ENCODE measurements at regions not wholly inside any gene's neighbourhood (a gene's known extent, or its start where the extent isn't known, plus 50 kb on each side); places are given as distances from the start of the nearest gene placed in this dataset.
"Not testable (repeated sequence)": the region's sequence is repeated elsewhere in the genome, so short reads cannot be mapped to it uniquely, and the experiment has no call there.

GRCh38 chr6:30832864-30833263 is 51.5 kb upstream of the DDR1 start:
- DNase-seq (ENCODE audit: low read depth), result no peak

DNA sequence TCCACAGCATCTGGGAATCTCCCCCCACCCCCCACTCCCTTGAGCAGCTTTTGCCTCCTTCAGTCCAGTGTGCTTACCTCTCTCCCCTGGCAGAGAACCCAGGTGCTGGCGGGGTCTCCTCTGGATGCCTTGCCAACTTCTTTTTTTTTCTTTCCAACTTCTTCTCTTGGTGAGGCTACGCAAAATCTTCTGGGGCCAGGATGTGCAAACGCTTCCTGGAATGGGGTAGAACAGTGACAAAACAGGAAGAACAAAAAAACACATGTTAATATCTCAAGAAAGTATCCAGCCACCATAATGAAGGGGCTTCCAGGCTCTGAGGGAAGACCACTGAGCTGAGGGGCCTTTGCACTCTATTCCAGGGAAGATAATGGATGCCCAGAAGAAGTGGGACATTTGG is 53.9 kb upstream of the DDR1 start:
- DNase-seq (ENCODE audit: low read depth), result no peak

DNA sequence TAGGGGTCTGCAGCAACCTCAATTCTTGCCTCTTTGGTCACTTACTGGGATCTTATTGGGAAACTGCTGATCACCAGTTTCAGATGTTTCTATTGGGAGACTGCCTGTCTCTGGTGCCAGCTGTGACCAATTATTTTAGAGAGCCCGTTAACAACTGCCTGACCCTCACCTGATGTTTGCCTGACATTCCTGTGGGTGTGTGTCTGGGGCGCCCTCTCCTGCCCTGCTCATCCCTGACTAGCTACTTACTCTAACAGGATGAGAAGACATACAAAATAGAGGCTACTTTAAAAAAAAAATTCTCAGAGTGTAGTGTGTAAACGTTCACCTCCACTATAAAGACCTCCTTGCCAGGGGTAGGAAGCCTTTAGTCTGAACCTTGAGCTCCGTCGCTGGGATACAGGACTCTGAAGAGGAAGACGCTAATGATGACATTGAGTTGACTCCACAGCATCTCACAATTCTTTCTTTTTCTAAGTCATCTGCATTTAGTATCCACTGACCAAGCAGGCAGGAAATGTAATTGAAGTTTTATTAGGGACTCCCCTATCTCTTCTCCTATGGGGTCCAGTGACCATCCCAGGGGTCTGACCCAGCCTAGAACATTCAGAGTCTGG is 54.6 kb upstream of the DDR1 start:
- DNase-seq (ENCODE audit: low read depth), result no peak

- no peak for DNase-seq (ENCODE audit: low read depth)
Observed at GRCh38 chr6:30829033-30829432, 55.3 kb upstream of the DDR1 start.

GRCh38 chr6:30828027-30828962 is 56.0 kb upstream of the DDR1 start:
- peak; percentile 65 for DNase-seq (ENCODE audit: low read depth)

GRCh38 chr6:30826961-30827342 is 57.4 kb upstream of the DDR1 start:
- DNase-seq (ENCODE audit: low read depth), result no peak

- no peak for DNase-seq (ENCODE audit: low read depth)
Observed at GRCh38 chr6:30824698-30825097, 59.6 kb upstream of the DDR1 start.

DNA sequence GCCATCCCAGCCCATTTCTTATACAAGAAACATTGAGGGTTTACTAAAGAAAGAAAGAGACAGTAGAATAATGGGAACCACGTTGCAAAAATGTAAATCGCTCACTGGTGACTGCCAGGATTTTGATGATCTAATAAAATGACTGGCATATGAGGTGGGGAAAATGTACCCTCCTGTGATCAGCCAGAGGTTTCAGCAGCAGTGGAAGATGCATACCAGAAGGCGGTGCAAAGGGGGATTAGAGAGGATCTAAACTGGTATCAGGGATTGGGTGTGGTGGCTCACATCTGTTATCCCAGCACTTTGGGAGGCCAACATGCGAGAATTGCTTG is 60.8 kb upstream of the DDR1 start:
- no peak for DNase-seq (ENCODE audit: low read depth)

DNA sequence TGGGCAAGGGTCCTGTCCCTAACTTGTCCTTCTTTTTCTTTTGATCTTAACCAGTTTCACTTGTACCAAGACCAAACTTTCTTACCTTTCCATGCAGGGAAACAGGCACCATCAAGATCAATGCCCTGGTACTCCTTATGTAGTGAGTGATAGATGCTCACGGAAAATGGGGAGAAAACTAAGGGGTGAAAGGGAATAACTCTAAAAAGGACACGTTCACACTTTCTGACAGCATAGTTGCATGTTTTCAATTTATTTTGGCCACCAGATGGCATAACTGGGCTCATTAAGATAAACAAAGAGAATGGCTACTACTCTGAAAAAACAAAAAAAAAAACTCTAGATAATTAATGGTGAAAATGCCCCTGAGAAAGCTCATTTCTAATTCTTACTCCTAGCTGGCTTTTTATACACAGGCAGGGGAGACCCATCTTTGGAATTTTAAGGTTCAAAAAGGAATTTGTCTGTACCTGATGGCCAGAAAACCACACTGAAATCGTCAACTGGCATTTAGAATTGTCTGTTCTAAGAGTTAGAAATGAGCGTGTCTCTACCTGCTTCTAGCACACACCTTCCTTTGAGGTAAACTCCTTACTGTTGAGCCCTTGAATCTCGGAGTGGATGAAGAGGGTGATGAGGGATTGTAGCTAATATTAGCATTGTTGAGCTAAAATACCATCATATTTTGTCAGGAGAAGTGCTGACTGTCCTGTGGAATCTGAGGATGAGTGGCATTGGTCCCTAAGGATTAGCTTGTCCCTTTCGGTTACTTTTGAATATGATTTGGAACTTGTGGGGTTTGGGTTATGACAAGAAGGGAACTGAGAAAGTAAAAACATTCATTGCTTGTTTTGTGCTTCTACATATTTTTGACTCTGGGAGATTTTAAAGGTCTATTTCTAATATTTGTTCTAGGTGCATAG is 62.2 kb upstream of the DDR1 start:
- no peak for DNase-seq (ENCODE audit: low read depth)

DNA sequence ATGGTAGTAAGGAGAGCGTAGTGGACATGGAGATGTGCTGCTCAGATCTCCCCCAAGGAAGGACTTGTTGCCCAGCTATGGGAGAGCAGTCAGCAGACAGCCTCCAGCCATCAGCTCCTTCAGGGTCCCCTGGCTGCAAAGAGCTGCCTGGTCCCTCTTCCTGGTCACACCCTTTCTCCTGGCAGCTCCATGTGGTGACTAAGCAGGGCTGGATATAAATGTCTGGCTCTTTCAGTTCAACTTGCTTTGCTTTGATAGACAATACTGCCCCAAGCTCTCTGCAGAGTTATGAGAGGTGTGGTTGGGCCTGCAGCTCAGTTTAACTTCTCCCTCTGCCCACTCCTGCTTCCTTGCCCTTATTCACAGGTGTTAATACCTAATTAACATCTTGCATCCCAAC is 64.1 kb upstream of the DDR1 start:
- DNase-seq (ENCODE audit: low read depth), result no peak

DNA sequence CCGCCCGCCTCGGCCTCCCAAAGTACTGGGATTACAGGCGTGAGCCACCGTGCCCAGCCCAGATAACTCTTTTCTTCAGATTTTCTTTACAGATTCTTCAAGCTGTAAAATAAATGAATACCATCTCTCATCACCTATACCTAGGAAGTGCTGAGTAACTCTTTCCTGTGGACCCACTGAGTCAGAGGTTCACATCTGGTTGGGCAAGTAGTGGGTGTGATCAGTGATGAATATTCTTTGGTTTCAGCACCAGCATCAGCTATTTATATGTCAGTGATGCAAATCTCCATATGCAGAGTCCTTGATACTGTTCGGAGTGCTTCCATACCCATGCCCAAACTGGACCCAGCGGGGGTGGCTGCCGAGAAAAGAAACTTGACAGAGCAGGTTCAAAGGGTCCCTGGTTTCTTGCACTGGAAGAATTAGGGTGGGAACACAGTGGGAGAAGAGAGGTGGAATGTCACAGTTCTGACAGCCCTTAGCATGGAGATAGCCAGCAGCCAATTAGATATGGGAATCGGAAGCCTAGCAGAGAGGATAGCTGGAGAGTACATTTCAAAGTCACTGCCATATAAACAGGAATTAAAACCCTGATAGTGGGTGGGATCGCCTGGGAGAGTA is 64.9 kb upstream of the DDR1 start:
- DNase-seq (ENCODE audit: low read depth), result no peak

- no peak for DNase-seq (ENCODE audit: low read depth)
Observed at GRCh38 chr6:30818391-30818841, 65.9 kb upstream of the DDR1 start.

DNA sequence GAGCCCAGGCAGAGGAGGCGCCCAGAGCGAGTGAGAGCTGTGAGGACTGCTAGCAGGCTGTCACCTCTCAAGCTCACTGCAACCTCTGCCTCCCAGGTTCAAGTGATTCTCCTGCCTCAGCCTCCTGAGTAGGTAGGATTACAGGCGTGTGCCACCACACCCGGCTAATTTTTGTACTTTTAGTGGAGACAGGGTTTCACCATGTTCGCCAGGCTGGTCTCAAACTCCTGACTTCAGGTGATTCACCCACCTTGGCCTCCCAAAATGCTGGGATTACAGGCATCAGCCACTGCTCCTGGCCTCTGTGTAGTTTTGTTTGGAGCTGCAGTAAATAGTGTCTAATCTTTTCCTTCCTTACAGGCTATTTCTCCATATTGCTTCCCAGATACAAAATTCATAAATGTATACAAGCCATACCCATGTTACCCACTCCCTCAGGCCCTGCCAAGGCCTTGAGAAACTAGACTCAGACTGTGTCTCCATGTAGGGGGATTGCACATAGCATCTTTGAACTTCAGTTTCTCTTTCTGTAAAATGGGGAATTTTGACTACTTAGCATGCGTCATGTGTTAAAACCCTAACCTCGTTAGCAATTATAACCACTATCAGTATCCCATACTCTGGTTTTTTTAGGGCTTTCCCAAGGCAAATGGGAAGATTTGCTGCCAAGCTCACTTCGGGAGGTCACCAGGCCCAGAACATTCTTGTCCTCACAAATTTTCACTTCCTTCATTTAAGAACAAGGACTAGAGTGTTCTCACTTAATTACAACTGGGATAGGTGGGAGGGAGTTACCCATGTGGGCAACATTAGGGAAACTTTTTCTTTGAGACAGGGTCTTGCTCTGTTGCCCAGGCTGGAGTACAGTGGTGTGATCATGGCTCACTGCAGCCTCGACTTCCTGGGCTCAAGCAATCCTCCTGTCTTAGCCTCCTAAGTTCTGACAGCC is 67.3 kb upstream of the DDR1 start:
- no peak for DNase-seq (ENCODE audit: low read depth)

DNA sequence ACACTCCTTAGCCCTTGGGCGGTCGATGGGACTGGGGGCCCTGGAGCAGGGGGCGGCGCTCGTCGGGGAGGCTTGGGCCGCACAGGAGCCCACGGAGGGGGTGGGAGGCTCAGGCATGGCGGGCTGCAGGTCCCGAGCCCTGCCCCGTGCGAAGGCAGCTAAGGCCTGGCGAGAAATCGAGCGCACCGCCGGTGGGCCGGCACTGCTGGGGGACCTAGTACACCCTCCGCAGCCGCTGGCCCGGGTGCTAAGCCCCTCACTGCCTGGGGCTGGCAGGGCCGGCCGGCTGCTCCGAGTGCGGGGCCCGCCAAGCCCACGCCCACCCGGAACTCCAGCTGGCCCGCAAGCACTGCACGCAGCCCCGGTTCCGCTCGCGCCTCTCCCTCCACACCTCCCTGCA is 68.0 kb upstream of the DDR1 start:
- not testable (repeated sequence) for DNase-seq (ENCODE audit: low read depth)

GRCh38 chr6:30815041-30815742 is 69.1 kb upstream of the DDR1 start:
- not testable (repeated sequence) for DNase-seq (ENCODE audit: low read depth)

DNA sequence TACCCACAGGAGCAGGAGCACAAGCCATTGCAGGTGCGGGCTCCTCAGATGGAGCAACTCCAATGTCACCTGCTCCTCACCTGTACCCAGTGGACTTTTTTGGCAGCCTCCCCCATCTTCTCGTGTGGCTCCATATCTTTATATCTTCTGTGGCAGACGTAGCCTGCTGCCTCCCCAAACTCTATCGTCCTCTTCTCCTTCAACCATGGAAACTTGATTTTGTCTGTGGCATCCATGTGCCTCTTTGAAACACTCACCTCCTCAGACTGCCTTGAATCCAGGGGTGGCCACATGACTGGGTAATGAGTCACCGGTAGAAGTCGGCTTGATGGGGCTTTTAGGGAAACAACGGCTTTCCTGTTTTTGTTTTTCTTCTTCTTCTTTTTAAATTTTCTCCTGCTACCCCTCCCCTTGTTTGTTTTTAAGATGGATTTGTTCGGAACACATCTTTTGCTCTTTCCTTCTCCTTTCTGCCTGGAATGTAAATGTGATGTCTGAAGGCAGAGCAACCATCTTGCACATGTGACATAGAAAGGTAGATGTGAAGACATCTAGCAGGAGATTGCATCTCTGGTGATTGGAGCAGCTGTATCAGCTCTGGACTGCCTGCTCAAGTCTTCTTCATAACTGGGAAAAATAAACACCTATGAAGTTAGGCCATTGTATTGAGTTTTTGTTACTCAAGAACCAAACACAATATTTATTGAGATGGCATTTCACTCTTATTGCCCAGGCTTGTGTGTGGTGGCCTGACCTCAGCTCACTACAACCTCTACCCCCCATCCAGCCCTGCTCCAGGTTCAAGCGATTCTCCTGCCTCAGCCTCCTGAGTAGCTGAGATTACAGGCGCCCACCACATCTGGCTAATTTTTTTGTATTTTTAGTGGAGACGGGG is 69.9 kb upstream of the DDR1 start:
- no peak for DNase-seq (ENCODE audit: low read depth)

GRCh38 chr6:30813631-30814145 is 69.3 kb upstream of the IER3 start:
- no peak for DNase-seq (ENCODE audit: low read depth)

DNA sequence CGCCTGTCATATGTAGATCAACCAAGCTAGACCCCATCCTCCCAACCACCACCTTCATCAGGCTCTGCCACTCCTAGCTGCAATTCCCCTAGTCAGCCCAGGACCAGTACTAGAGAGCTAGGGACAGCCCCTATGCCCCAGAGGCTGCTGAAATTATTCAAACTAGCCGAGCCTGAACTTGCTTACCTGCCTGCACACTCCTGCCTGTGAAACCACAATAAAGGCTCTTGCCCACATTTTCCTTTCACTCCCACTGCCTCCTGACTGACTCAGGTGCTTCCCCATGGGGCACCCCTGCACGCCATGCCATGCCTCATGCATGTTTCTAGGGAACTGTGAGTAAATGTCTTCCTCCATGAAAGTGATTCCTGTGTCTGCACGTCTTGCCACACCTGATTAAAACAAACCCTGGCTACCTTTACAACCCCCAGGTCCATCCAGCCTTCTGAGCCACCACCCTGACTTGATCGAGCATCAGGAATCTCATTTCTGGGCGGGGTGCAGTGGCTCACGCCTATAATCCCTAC is 66.5 kb upstream of the IER3 start:
- no peak for DNase-seq (ENCODE audit: low read depth)

DNA sequence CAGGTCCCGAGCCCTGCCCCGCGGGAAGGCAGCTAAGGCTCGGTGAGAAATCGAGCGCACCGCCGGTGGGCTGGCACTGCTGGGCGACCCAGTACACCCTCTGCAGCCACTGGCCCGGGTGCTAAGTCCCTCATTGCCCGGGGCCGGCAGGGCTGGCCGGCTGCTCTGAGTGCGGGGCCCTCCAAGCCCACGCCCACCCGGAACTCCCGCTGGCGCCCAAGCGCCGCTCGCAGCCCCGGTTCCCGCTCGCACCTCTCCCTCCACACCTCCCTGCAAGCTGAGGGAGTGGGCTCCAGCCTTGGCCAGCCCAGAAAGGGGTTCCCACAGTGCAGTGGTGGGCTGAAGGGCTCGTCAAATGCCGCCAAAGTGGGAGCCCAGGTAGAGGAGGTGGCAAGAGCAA is 63.2 kb upstream of the IER3 start:
- DNase-seq (ENCODE audit: low read depth), result not testable (repeated sequence)

Data from activated T-helper 1 cell treated with Interleukin-2 at 50 U/mL for 16 hours (primary cell).